NCI-H524 treated with DMSO at 0.1 percent for 48 hours (cell line): ENCODE measurements at regions not wholly inside any gene's neighbourhood (a gene's known extent, or its start where the extent isn't known, plus 50 kb on each side); places are given as distances from the start of the nearest gene placed in this dataset.
"Not testable (repeated sequence)": the region's sequence is repeated elsewhere in the genome, so short reads cannot be mapped to it uniquely, and the experiment has no call there.

Source experiments
- DNase-seq: peaks from one replicate; lab custom pipeline; 2025; lab: John Stamatoyannopoulos, UW

GRCh38 chr2:21966139-21966538 lies 842.4 kb downstream of the TDRD15 start:
- DNase-seq = no peak

- DNase-seq = no peak
These were observed 847.2 kb downstream of the TDRD15 start for GRCh38 chr2:21970971-21971370.

DNA sequence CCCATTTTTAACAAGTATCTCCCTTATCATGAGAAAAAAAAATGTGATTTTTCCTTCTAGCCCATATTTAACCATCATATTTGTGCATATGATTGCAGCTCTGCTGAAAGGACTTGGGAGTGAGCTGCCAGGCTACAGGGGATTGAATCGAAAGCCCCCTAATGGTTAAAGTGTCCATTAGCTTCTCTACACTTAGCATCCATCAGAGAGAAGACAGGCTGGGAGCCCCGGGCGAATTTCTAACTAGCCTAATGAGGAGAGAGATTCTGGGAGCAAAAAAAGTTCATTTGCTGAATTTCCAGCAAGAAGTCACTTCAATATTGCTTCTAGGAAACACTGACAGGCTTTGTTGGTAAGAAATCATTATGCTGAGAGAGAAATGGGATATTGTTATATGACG lies 848.8 kb downstream of the TDRD15 start:
- no peak for DNase-seq

DNA sequence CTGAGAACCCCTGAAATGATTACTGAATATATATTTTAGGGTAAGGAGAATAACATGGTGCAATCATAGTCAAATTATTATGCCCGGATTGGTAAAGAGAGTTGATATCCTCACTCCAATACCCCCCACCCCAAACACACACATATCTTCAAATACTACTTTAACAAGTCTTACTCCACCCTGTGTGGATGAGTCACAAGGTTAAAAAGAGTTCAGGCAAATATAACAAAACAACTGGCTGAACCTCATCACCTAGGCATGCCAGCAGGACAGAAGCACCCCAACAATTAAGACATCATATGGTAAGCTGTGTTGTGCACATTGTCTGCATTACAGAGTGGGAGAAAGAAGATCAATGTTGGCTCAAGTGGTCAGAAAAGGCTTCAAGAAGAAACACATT lies 857.4 kb downstream of the TDRD15 start:
- DNase-seq = no peak

- DNase-seq = no peak
These were observed 869.2 kb downstream of the TDRD15 start for GRCh38 chr2:21993002-21993401.

- no peak for DNase-seq
These were observed 872.6 kb downstream of the TDRD15 start for GRCh38 chr2:21996339-21996738.

GRCh38 chr2:21999522-21999921 lies 875.8 kb downstream of the TDRD15 start:
- DNase-seq = no peak

GRCh38 chr2:22002066-22002465 lies 878.3 kb downstream of the TDRD15 start:
- DNase-seq = no peak

DNA sequence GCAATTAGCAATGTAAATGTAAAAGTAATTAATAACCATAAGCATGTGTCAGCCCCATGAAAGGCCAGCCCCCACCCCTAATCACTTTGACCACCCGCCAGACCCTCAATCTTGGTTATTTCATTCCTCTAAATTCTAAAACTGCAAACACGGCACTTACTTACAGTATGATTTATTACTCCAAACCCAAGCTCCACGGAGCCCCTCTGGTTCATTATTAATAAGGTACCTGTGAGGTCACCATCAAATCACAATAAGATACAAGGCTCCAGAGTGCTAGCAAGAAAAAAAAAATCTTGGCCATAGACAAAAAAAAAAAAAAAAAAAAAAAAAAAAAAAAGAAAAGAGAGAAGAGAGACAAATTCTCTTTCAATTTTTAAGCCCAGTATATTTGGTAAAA lies 879.5 kb downstream of the TDRD15 start:
- DNase-seq = no peak

DNA sequence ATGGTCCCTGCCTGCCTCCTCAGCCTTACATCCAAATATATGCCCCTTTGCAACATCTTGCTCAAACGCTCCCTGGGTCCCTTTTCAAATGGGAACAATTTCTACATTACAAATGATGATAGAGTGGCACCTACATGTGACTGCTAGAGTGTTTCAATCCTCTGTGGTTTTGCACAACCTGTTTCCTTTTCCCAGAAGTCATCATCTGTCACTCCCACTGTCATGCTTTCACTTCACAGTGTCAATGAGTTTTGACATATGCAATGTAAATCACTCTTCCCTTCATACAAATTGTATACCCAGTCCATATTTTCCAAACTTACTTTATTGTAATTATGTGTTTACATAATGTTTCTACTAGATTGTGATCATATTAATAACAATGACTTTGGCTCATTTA lies 887.3 kb downstream of the TDRD15 start:
- DNase-seq = no peak

DNA sequence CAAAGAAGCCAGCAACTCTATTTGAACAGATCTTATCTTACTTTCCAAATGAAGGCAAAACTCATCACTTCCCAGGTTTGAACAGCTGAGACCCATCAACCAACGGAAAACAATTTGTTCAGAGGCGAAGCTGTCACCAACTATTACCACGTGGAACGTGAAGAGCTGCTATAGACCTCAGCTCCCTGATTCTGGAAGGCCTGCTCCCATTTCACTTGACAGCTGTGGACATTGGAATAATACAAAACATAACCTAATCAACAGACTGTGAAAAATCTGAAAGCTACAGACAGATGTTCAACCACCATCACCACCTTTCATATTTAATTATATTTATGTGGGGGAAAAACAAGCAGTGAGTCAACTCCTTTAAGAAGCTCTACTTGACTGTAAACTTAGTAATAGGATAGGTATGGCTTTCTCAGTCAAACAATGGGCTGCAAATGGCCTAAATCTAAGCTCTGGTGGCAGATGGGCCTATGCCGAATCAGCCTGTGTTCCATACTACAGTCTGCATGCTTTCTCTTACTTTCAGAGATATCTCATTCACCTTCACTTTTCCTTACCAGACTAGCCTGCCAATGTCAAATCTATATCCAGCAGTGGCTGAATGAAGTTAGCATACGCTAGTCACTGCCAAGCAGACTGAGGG lies 896.4 kb downstream of the TDRD15 start:
- peak; percentile 86 for DNase-seq

DNA sequence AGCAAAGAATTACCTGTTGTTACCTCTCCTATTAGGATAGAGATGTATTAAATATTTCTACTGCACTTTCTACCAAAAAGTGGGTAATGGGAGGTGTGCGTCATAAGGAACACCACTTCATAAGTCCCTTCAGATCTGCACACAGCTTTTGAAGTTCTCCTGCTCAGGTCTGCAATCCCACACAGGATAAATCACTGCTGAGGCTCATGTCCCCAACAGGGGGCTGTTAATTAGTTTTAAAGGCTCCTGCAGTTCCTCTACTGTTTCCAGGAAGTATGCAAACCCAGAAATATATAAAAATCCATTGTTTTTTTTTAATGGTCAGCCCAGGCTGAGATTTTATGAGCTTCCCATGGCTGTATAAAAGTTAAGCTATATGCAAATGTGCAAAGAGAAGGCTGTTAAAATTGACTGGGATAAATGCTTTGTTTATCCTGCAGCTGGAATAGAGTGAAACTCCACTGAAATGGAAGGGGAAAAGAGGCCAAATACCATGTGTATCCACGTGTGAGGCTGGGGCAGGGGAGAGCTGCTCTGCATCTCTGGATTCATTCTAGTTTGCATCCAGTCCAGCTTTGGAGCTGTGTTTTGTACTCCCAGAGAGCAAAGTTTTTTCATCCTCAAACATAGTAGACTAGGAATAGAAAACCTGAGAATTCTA lies 903.7 kb downstream of the TDRD15 start:
- DNase-seq = no peak

GRCh38 chr2:22035361-22035830 lies 911.6 kb downstream of the TDRD15 start:
- DNase-seq = no peak

- DNase-seq = no peak
These were observed 913.5 kb downstream of the TDRD15 start for GRCh38 chr2:22037274-22037673.

- DNase-seq = no peak
These were observed 920.0 kb downstream of the TDRD15 start for GRCh38 chr2:22043784-22044183.

DNA sequence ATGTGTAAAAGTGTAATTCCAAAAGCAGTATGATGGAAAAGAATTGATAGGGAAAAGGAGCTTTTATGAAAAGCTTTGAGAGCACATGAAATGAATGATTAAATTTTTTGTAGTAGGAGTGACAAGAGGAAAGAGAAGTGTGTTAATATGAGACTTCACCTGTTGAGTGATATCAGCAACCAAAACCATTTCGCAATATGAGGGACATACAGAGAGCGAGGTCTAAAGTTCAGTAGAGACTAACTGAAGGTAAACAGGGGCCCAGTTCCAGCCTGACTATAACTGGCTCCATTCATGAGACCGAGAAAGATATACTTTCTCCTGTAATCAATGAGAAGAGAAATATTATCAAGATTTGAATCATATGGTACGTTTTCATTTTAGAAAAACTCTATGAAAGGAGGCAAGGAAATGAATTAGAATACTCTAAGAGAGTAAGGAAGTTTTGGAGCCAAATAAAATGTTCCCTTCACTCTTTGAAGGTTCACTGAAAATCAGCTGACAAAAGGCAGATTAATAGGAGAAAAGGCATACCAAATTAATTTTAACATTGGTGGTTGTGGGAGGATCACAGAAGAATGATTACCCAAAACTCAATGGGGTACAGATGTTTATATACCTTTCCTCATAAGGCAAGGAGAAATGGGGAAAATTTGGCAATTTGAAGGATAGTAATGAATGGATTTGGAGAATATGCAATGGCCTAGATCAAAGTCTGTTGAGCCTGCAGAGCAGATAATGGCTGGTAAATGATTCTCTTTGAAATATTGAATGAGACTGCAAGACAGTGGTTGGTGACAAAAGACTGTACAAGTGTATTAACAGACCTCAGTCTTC lies 932.2 kb downstream of the TDRD15 start:
- DNase-seq = no peak

DNA sequence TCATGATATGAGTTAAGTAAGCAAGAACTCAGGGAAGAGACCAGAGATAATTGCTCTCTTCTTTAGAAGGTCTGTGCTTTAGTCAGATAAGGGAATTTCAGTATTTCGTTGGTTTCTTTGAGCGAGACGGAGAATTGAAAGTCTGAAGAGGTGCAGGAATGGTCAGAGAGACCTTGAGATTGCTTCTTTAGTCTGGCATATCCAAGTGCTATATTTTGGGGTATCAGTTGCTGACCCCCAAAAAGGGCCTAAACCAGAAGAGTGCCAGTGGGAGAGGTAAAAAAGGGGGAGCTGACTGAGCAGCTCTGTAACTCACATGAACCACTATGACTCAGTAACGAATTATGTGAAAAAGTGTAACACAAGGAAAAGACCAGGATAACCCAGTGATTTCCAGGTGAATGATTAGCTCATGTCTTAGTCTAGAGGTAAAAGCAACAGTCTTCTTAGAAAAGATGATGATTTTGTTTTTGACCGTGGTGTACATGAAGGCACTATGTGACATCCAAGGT lies 932.9 kb downstream of the TDRD15 start:
- no peak for DNase-seq

DNA sequence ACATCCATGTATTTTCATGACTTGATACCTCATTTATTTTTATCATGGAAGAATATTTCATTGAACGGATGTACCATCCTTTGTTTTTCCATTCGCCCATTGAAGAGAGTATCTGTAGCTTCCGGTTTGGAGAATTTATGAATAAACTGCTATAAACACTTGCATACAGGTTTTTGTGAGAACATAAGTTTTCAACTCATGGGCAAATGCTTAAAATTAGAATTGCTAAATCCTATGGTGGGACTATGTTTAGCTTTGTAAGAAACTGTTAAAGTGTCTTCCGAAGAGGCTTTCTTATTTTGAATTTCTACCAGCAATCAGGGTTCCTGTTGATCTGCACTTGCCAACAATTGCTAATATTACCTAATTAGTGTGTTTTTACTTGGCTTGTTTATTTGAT lies 938.9 kb downstream of the TDRD15 start:
- DNase-seq = no peak

DNA sequence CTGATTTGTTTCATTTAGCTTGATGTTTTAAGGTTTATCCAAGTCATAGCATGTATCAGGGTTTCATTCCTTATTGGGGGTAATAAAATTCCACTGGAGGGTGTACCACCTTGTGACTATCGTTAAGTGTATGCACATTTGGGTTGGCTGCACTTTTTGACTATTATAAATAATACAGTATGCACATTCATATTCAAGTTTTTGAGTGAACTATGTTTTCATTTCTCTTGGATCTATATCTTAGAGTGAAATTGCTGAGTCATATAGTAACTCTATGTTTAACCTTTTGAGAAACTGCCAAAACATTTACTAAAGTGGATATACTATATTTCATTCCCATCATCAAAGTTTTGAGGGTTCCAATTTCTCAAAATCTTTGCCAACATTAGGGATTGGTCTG lies 952.7 kb downstream of the TDRD15 start:
- DNase-seq = no peak

DNA sequence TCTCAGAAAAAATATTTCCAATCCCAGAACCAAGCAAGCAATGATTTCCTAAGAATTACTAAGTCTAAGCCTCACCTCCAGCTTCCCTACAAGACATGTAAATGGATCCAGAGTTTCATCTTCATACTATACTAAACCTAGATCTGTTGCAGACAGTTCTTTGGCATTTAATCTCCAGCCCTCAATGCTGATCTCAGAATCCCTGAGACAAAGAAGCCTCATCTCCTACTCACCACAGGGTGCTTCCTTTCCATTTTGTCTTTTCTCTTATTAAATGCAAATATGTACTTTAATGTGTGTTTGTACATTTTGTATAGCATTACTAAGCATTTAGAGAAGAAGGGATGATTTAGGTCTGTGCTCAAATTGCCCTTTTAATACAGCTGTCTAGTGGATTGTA lies 954.9 kb downstream of the TDRD15 start:
- DNase-seq = no peak

DNA sequence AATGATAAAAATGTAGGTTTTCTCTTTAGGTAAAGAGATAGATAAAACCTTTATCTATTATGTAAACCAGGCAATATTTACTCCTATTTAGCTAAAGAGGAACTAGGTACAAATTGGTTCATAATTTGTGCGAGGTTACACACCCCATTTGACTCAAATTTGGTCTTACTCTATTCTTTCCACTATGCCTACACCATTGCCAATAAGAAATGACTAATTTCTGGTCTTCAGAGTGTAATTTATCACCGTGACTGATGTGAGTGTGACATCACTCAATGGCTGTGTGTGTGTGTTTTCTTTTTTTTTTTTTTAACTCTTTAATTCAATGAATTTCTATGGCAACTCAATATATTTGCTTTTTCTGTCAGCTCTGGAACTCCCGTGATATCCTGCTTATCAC lies 955.8 kb downstream of the TDRD15 start:
- DNase-seq = no peak

- DNase-seq = no peak
These were observed 963.0 kb downstream of the TDRD15 start for GRCh38 chr2:22086726-22087125.

GRCh38 chr2:22103617-22104016 lies 979.8 kb downstream of the TDRD15 start:
- DNase-seq = not testable (repeated sequence)
